DOHH2 (cell line): ENCODE measurements at regions not wholly inside any gene's neighbourhood (a gene's known extent, or its start where the extent isn't known, plus 50 kb on each side); places are given as distances from the start of the nearest gene placed in this dataset.

Experiments
- EZH2phosphoT487 ChIP-seq: fragments of 200-600 bp; sonication (generic); IDR thresholded peaks from 2 replicates; pipeline ENCODE4 v1.6.1; 2017; ENCODE audit warnings: borderline replicate concordance, mild to moderate bottlenecking, antibody characterized with exemption, low read length, moderate library complexity, mixed read lengths
- TF ChIP-seq, protein P1 (sequence below): fragments of 200-600 bp; sonication (generic); IDR thresholded peaks from one replicate; pipeline ENCODE4 v1.5.1; 2014; ENCODE audit warnings: antibody characterized with exemption, mild to moderate bottlenecking, low read depth, low read length; ENCODE audit not compliant: poor library complexity, severe bottlenecking

- TF ChIP-seq, protein P1, sequence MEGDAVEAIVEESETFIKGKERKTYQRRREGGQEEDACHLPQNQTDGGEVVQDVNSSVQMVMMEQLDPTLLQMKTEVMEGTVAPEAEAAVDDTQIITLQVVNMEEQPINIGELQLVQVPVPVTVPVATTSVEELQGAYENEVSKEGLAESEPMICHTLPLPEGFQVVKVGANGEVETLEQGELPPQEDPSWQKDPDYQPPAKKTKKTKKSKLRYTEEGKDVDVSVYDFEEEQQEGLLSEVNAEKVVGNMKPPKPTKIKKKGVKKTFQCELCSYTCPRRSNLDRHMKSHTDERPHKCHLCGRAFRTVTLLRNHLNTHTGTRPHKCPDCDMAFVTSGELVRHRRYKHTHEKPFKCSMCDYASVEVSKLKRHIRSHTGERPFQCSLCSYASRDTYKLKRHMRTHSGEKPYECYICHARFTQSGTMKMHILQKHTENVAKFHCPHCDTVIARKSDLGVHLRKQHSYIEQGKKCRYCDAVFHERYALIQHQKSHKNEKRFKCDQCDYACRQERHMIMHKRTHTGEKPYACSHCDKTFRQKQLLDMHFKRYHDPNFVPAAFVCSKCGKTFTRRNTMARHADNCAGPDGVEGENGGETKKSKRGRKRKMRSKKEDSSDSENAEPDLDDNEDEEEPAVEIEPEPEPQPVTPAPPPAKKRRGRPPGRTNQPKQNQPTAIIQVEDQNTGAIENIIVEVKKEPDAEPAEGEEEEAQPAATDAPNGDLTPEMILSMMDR: no peak
- no peak for TF ChIP-seq EZH2phosphoT487
These were observed 573.4 kb upstream of the DPPA4 start for GRCh38 chr3:109910772-109911171.
